Progenitor cell of endocrine pancreas (in vitro differentiated cells): ENCODE measurements at regions not wholly inside any gene's neighbourhood (a gene's known extent, or its start where the extent isn't known, plus 50 kb on each side); places are given as distances from the start of the nearest gene placed in this dataset.
A peak's percentile ranks its signal among the peaks of the same experiment; 100 is the strongest.

Source experiments
- DNase-seq: peaks from one replicate; pipeline ENCODE4 v3.0.0; 2021; ENCODE audit warnings: low spot score; ENCODE audit not compliant: unreplicated experiment
- H3K27ac Mint-ChIP-seq: 2 replicates; pipeline ENCODE4 v1.8.0; 2021; ENCODE audit warnings: mild to moderate bottlenecking, moderate library complexity, mixed read lengths
- H3K27me3 Mint-ChIP-seq: 2 replicates; pipeline ENCODE4 v1.8.0; 2021; ENCODE audit warnings: mixed read lengths
- H3K36me3 Mint-ChIP-seq: 2 replicates; pipeline ENCODE4 v1.8.0; 2022; ENCODE audit warnings: mixed read lengths; ENCODE audit not compliant: insufficient read depth
- H3K4me1 Mint-ChIP-seq: 2 replicates; pipeline ENCODE4 v1.8.0; 2021; ENCODE audit warnings: low read depth, mixed read lengths
- H3K4me3 Mint-ChIP-seq: 2 replicates; pipeline ENCODE4 v1.8.0; 2021; ENCODE audit warnings: low read depth, mild to moderate bottlenecking, moderate library complexity, mixed read lengths
- H3K9me3 Mint-ChIP-seq: 2 replicates; pipeline ENCODE4 v1.8.0; 2021; ENCODE audit warnings: low read depth, mixed read lengths
- TF ChIP-seq, protein P1 (sequence below): fragments of 200-600 bp; sonication (generic); IDR thresholded peaks from one replicate; pipeline ENCODE4 v1.5.0; 2021; ENCODE audit warnings: antibody characterized with exemption, mild to moderate bottlenecking; ENCODE audit not compliant: unreplicated experiment

DNA sequence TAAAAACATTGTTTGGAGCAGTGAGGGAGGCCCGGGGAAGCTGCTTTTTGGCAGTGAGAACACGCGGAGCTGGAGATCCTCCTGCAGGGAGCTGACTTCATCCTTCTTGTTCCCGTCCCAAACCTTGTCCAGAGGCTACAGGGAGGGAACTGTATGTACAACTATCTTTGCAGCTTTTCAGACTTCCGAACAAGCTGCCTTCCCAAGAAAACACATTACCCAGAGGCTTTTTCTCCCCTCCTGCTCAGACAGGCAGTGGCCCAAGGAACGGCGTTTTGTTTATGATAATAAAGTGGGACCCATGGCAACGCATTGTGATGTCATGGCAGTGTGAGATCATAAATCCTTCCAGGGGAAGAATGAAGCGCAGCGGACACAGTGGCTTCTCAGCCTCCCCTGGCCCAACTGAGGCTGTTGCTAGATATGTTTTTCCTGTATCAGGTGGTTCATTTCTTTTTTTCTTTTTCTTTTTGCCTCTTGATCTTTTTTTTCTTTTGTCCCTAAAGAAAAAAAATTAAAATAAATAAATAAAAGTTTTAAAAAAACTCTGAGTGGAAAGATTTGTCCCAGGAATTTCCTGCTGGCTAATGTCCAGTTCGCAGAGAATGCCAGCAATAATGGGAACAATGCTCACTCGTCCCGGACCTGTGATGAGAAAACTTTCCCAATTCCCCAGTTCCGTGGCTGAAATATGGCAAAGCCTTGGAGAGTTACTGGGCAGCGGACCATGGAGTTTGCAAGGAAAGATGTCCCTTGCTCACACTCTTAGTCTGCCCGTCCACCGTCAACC is 103.4 kb upstream of the MAP1LC3B2 start:
- no peak for DNase-seq
- Mint-ChIP-seq H3K4me1 (no peaks in the 10 kb centered on the region), H3K27ac (peak overlapping the region; percentile 37), H3K4me3 (no peak overlapping the region), H3K36me3 (no peaks in the 10 kb centered on the region), H3K9me3 (no peaks in the 10 kb centered on the region), H3K27me3 (peaks cover 20% of the 10 kb centered on the region)
- TF ChIP-seq, protein P1, sequence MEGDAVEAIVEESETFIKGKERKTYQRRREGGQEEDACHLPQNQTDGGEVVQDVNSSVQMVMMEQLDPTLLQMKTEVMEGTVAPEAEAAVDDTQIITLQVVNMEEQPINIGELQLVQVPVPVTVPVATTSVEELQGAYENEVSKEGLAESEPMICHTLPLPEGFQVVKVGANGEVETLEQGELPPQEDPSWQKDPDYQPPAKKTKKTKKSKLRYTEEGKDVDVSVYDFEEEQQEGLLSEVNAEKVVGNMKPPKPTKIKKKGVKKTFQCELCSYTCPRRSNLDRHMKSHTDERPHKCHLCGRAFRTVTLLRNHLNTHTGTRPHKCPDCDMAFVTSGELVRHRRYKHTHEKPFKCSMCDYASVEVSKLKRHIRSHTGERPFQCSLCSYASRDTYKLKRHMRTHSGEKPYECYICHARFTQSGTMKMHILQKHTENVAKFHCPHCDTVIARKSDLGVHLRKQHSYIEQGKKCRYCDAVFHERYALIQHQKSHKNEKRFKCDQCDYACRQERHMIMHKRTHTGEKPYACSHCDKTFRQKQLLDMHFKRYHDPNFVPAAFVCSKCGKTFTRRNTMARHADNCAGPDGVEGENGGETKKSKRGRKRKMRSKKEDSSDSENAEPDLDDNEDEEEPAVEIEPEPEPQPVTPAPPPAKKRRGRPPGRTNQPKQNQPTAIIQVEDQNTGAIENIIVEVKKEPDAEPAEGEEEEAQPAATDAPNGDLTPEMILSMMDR, result no peak

DNA sequence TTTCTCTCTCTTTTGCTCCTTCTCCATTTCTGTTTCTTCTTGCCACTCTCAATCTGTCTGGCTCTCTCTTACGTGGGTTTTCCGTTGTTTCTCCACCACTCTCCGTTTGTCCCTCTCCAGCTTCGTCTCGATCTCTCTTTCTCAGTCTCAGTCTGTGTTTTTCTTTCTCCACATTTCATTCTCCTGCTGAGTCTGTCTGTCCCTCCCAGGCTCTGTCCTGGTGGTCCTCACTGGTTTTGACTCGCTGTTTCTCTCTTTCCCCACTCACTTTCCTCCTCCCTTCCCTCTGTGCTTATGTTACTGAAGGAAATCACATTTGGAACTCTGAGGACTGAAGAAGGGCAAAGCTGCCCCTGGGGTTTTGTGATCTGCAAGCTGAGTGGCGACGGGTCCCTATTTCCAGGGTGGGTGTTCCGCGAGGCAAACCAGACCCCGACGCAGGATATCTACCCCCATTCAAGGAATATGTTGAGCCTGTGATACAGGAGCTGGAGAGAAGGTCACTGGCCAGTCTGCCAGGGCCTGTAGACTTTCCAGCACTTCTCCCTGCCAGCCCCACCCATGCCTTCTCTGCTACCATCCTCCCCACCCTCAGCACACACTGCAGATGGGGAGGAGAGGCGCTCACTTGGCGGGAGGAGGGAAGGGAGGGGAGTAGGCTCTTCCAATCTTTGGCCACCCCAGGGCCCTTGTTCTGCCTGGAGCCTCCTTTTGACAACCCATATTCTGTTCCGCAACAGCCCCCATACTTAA is 102.7 kb upstream of the MAP1LC3B2 start:
- Mint-ChIP-seq H3K9me3 (no peaks in the 10 kb centered on the region), H3K27me3 (peaks cover 20% of the 10 kb centered on the region), H3K36me3 (no peaks in the 10 kb centered on the region), H3K4me3 (no peak overlapping the region), H3K4me1 (no peaks in the 10 kb centered on the region), H3K27ac (no peak overlapping the region)
- TF ChIP-seq, protein P1, result no peak
- DNase-seq, result no peak

DNA sequence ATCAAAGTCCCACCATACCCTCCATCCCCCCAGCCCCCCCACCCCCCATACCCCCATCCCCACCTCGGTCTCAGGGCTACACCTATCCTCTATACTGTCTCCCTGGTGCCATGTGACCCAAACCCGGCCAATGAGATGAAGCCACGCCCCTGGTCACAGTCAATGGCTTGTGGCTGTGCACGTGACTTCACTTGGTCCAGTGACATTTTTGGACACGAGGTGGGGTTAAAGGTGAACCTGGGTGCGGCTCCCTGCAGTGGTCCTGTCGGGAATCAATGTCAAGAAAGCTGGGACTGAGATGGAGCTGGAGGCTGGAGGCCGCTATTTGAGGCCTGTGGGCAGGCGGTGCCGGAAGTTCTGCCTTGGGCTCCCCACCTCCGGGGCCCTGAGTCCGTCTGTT is 100.7 kb upstream of the MAP1LC3B2 start:
- H3K36me3 Mint-ChIP-seq, result no peaks in the 10 kb centered on the region
- peaks cover 20% of the 10 kb centered on the region for H3K27me3 Mint-ChIP-seq
- H3K9me3 Mint-ChIP-seq, result no peaks in the 10 kb centered on the region
- H3K4me3 Mint-ChIP-seq, result no peak overlapping the region
- H3K4me1 Mint-ChIP-seq, result no peaks in the 10 kb centered on the region
- TF ChIP-seq, protein P1, result no peak
- H3K27ac Mint-ChIP-seq, result no peak overlapping the region
- DNase-seq, result no peak

DNA sequence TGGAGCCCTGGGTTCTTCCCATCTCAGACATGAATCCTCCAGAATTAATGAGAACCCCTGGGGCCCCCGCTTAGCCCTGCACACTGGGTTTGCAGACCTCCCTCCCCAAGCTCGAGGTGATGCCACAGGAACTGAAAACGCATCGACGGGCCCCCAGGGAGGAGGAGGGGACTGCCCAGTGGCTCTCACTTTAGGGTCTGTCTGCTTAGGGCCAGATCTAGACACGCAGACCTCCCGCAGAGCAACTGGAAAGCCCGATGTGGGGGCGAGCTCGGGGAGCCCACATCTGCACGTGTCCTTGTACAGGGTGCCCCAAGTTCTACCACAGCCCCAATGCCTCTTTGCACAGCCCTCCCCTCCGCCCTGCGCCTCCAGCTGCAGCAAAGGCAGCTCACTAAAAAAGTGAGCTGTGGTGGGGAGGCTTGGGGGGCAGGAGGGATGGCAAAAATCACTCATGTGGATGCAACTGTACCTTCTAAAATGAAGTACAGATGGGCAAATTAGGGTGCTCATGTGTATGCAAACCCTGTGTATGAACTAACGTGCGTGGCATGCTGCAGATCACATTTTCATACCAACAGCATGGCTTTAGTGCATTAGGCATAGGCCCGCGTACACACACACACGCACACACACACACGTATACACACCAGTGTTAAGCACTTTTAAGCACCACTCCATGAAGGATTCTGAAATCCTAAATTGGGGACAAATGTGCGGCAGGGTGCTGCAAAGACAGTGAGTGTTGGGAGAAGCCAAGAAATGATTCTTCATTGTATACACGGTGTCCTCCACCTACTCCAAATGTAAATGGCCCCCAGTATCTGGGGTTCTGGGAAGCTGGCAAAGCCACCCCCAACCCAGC is 99.9 kb upstream of the MAP1LC3B2 start:
- TF ChIP-seq, protein P1, result no peak
- Mint-ChIP-seq H3K4me1 (no peaks in the 10 kb centered on the region), H3K27me3 (peaks cover 20% of the 10 kb centered on the region), H3K27ac (no peak overlapping the region), H3K9me3 (no peaks in the 10 kb centered on the region), H3K4me3 (no peak overlapping the region), H3K36me3 (no peaks in the 10 kb centered on the region)
- DNase-seq, result no peak
